OCI-LY7 (cell line): ENCODE measurements at regions not wholly inside any gene's neighbourhood (a gene's known extent, or its start where the extent isn't known, plus 50 kb on each side); places are given as distances from the start of the nearest gene placed in this dataset.

Experiments used
- BruUV-seq: library from RNA; stranded (reverse); fragments of 400-500 nt; replicated peaks from 2 replicates; lab custom pipeline; 2021; lab: Mats Ljungman, UMichigan
- CTCF ChIA-PET: fragments of 300-600 bp; sonication (Branson Sonifier 250); formaldehyde crosslinking; loops from one replicate; lab custom pipeline; 2022; ENCODE audit warnings: antibody characterized with exemption; ENCODE audit not compliant: unreplicated experiment; lab: Charles Lee
- POLR2A ChIA-PET: fragments of 300-600 bp; sonication (Branson Sonifier 250); formaldehyde crosslinking; loops from one replicate; lab custom pipeline; 2022; ENCODE audit warnings: antibody characterized with exemption; lab: Charles Lee
- DNase-seq: peaks from one replicate; pipeline ENCODE4 v3.0.0-alpha.2; 2015; ENCODE audit warnings: low spot score
- H2AFZ ChIP-seq: fragments of 200-600 bp; sonication (generic), shearing (Covaris generic); 2 replicates; pipeline ENCODE4 v1.6.1; 2014; ENCODE audit warnings: mild to moderate bottlenecking, antibody characterized with exemption, low read length, moderate library complexity
- H3K27ac ChIP-seq: fragments of 200-600 bp; sonication (generic); 2 replicates; pipeline ENCODE4 v1.5.1; 2014; ENCODE audit warnings: mixed run types, low read depth, mild to moderate bottlenecking, moderate library complexity, low read length, inconsistent platforms; ENCODE audit not compliant: poor library complexity, severe bottlenecking
- H3K36me3 ChIP-seq: fragments of 200-600 bp; sonication (generic); 2 replicates; pipeline ENCODE4 v1.6.1; 2014; ENCODE audit warnings: mild to moderate bottlenecking, antibody characterized with exemption, low read length, moderate library complexity, mixed read lengths; ENCODE audit not compliant: insufficient read depth
- H3K4me1 ChIP-seq: fragments of 200-600 bp; sonication (generic); 2 replicates; pipeline ENCODE4 v1.5.1; 2014; ENCODE audit warnings: mild to moderate bottlenecking, low read length; ENCODE audit not compliant: insufficient read depth, poor library complexity, severe bottlenecking
- H3K4me2 ChIP-seq: fragments of 200-600 bp; sonication (generic); 2 replicates; pipeline ENCODE4 v1.6.1; 2014; ENCODE audit warnings: mild to moderate bottlenecking, low read length
- H3K4me3 ChIP-seq: fragments of 200-600 bp; sonication (generic); 2 replicates; pipeline ENCODE4 v1.5.1; 2014; ENCODE audit warnings: mild to moderate bottlenecking, low read depth, low read length; ENCODE audit not compliant: poor library complexity, severe bottlenecking
- H3K79me2 ChIP-seq: fragments of 200-600 bp; sonication (generic); 2 replicates; pipeline ENCODE4 v1.6.1; 2016; ENCODE audit warnings: low read depth, mild to moderate bottlenecking, low read length, moderate library complexity, mixed read lengths; ENCODE audit not compliant: insufficient read depth
- H3K9me2 ChIP-seq: fragments of 200-600 bp; sonication (generic); 2 replicates; pipeline ENCODE4 v1.6.1; 2016; ENCODE audit warnings: mild to moderate bottlenecking, low read length, mixed read lengths; ENCODE audit not compliant: insufficient read depth
- H3K9me3 ChIP-seq: fragments of 200-600 bp; sonication (generic); 2 replicates; pipeline ENCODE4 v1.6.1; 2014; ENCODE audit warnings: mild to moderate bottlenecking, mixed run types, low read length, mixed read lengths
- H4K20me1 ChIP-seq: fragments of 200-600 bp; sonication (generic); 2 replicates; pipeline ENCODE4 v1.6.1; 2014; ENCODE audit warnings: mild to moderate bottlenecking, antibody characterized with exemption, low read length, moderate library complexity, mixed read lengths; ENCODE audit not compliant: insufficient read depth
- EZH2phosphoT487 ChIP-seq: fragments of 200-600 bp; sonication (generic); IDR thresholded peaks from 2 replicates; pipeline ENCODE4 v1.6.1; 2018; ENCODE audit warnings: low read depth, borderline replicate concordance, mild to moderate bottlenecking, mixed run types, antibody characterized with exemption, low read length, moderate library complexity, mixed read lengths
- intact Hi-C: fragments of 100-400 bp; cut with micrococcal nuclease; formaldehyde crosslinking; loops from one replicate; pipeline ENCODE4 v1.10.0; 2022; ENCODE audit not compliant: unreplicated experiment
- TF ChIP-seq, protein P1 (sequence below): fragments of 200-600 bp; sonication (generic); conservative IDR thresholded peaks from 2 replicates; pipeline ENCODE4 v1.5.1; 2014; ENCODE audit warnings: mild to moderate bottlenecking, antibody characterized with exemption, low read length, moderate library complexity, mixed read lengths

DNA sequence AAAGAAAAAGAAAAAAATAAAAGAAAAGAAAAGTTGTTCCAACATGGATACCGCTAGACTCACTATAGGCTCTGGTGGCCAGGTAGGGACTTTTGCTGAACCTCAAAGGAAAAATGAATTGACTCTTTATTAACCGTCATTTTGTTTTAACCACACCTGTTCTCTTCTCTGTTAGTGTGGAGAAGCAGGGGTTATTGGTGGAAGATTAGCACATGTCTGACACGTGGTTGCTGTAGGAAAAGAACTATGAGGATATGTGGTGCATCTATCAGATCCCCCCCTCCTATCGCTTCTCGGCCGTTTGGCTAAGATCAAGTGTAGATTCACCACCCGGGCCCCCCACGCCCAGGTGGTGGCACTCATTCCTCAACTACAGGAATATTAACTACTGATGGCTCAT, 212.4 kb upstream of the ZNF184 start:
- Histone ChIP-seq H4K20me1 (no peaks in the 10 kb centered on the region), H3K9me2 (no peaks in the 10 kb centered on the region), H2AFZ (no peak overlapping the region), H3K9me3 (no peaks in the 10 kb centered on the region), H3K4me2 (no peak overlapping the region), H3K27ac (no peak overlapping the region), H3K4me1 (no peaks in the 10 kb centered on the region), H3K79me2 (no peaks in the 10 kb centered on the region), H3K36me3 (no peaks in the 10 kb centered on the region), H3K4me3 (no peak overlapping the region)
- no peak for TF ChIP-seq EZH2phosphoT487
- TF ChIP-seq, protein P1, sequence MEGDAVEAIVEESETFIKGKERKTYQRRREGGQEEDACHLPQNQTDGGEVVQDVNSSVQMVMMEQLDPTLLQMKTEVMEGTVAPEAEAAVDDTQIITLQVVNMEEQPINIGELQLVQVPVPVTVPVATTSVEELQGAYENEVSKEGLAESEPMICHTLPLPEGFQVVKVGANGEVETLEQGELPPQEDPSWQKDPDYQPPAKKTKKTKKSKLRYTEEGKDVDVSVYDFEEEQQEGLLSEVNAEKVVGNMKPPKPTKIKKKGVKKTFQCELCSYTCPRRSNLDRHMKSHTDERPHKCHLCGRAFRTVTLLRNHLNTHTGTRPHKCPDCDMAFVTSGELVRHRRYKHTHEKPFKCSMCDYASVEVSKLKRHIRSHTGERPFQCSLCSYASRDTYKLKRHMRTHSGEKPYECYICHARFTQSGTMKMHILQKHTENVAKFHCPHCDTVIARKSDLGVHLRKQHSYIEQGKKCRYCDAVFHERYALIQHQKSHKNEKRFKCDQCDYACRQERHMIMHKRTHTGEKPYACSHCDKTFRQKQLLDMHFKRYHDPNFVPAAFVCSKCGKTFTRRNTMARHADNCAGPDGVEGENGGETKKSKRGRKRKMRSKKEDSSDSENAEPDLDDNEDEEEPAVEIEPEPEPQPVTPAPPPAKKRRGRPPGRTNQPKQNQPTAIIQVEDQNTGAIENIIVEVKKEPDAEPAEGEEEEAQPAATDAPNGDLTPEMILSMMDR: no peak
- ChIA-PET CTCF (no interaction called here), POLR2A (no interaction called here)
- intact Hi-C loops: loop anchor here (5.0 kb wide), 2 partner anchors 208 to 508 kb away; no protein-coding TSS in a partner anchor
- BruUV-seq: no TSS peak
- no peak for DNase-seq

DNA sequence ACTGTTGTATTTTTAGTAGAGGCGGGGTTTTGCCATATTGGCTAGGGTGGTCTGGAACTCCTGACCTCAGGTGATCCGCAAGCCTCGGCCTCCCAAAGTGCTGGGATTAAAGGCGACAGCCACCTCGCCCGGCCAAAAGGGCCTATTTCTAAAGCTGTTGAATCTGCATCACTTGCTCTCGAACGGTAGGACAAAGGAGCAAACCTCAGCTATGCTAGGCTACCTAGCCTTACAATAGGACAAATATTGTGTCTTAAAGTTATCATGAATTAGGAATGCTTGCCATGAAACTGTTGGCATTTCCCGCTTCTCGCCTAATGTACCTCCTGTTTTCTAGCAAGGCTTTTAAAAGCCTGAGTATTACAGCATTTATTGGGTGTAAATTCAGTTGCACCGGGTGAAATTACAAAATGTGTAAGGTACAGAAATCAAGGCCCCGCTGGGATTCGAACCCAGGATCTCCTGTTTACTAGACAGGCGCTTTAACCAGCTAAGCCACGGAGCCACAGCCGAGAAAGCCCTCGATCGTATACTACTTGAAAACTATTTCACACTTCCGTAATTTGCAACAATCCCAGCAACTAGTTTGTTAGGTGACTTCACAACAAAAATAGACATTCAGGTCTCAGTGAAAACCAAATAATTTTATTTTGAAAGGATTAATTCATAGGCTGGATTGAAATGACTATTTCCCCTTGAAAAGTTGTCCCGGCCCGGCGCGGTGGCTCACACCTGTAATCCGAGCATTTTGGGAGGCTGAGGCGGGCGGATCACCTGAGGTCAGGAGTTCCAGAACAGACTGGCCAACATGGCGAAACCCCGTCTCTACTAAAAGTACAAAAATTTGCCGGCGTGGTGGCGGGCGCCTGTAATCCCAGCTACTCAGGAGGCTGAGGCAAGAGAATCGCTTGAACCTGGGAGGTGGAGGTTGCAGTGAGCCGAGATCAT, 211.6 kb upstream of the ZNF184 start:
- no peaks in the 10 kb centered on the region for H4K20me1 ChIP-seq
- no peaks in the 10 kb centered on the region for H3K4me1 ChIP-seq
- no peak overlapping the region for H3K4me2 ChIP-seq
- ChIA-PET CTCF (no interaction called here), POLR2A (interaction anchor here (0.6 kb wide), 1 partner anchor 42 kb away, joined by 3 read pairs; no protein-coding TSS in a partner anchor)
- H3K36me3 ChIP-seq: no peaks in the 10 kb centered on the region
- no peak overlapping the region for H2AFZ ChIP-seq
- no peaks in the 10 kb centered on the region for H3K9me2 ChIP-seq
- H3K79me2 ChIP-seq: no peaks in the 10 kb centered on the region
- H3K4me3 ChIP-seq: no peak overlapping the region
- peak; percentile 28 for DNase-seq
- TF ChIP-seq EZH2phosphoT487: no peak
- TF ChIP-seq, protein P1: no peak
- BruUV-seq: no TSS peak
- no peak overlapping the region for H3K27ac ChIP-seq
- intact Hi-C loops: loop anchor here (5.0 kb wide), 2 partner anchors 207 to 507 kb away; no protein-coding TSS in a partner anchor
- H3K9me3 ChIP-seq: no peaks in the 10 kb centered on the region
